Gastroesophageal sphincter (tissue), 4 donors: ENCODE measurements at regions not wholly inside any gene's neighbourhood (a gene's known extent, or its start where the extent isn't known, plus 50 kb on each side); places are given as distances from the start of the nearest gene placed in this dataset.

ENCODE experiments used
- ATAC-seq: fragments of 150-250 bp; one replicate; pipeline ENCODE4 v1.9.1; 2016; ENCODE audit warnings: mild to moderate bottlenecking, moderate library complexity
- H3K27ac ChIP-seq, 4 donors: fragments of 200-600 bp; sonication (generic) in 3 of 4; 1 replicate in 3 of 4; 2 replicates in 1 of 4; pipeline ENCODE4 v1.5.1; 2016 to 2019
- H3K27me3 ChIP-seq: fragments of 200-600 bp; sonication (generic); one replicate; pipeline ENCODE4 v1.5.1; 2019
- H3K36me3 ChIP-seq, 2 donors: fragments of 200-600 bp; sonication (generic); one replicate each; pipeline ENCODE4 v1.5.1; 2019; ENCODE audit warnings: control low read depth in 1 of 2
- H3K4me1 ChIP-seq, 3 donors: fragments of 200-600 bp; sonication (generic); 1 replicate in 2 of 3; 2 replicates in 1 of 3; pipeline ENCODE4 v1.5.1; 2016 to 2019; ENCODE audit warnings: control low read depth in 2 of 3
- H3K4me3 ChIP-seq, 2 donors: fragments of 200-600 bp; sonication (generic); one replicate each; pipeline ENCODE4 v1.5.1; 2019; ENCODE audit warnings: mild to moderate bottlenecking in 1 of 2, moderate library complexity in 1 of 2
- H3K9me3 ChIP-seq, 3 donors: fragments of 200-600 bp; sonication (generic); one replicate each; pipeline ENCODE4 v1.5.1; 2017 to 2019; ENCODE audit warnings: control low read depth in 2 of 3
- EP300 ChIP-seq: sonication (generic); formaldehyde crosslinking; IDR thresholded peaks from one replicate; pipeline ENCODE4 v1.6.1; 2017; ENCODE audit warnings: antibody characterized with exemption, mild to moderate bottlenecking
- POLR2A ChIP-seq, 2 donors: fragments of 450-650 bp; IDR thresholded peaks; one replicate each; pipeline ENCODE4 v1.6.1; 2017; ENCODE audit warnings: antibody characterized with exemption in 2 of 2, mild to moderate bottlenecking in 2 of 2, moderate library complexity in 1 of 2
- POLR2AphosphoS5 ChIP-seq: sonication (generic); formaldehyde crosslinking; IDR thresholded peaks from one replicate; pipeline ENCODE4 v1.6.1; 2017; ENCODE audit warnings: antibody characterized with exemption
- WGBS, 2 donors: methylation state at CpG; one replicate each; pipeline ENCODE4 v1.1.5; 2018; ENCODE audit warnings: low coverage in 1 of 2; 5-methylcytosine and 5-hydroxymethylcytosine counted together
- TF ChIP-seq, protein P1 (sequence below), 4 experiments: fragments of 200-600 bp in 2 of 4; fragments of 450-650 bp in 2 of 4; sonication (generic) in 1 of 4; IDR thresholded peaks; one replicate each; pipeline ENCODE4 v1.5.1; 2017 to 2019; ENCODE audit warnings: antibody characterized with exemption in 4 of 4, mild to moderate bottlenecking in 2 of 4, moderate library complexity in 2 of 4

- 68 to 78% methylated on average over 2 of the region's 2 CpGs for WGBS, 2 donors
- no peaks in the 10 kb centered on the region for H3K36me3 ChIP-seq
These were observed 359.3 kb downstream of the TMEM161B start for GRCh38 chr5:87909382-87909781.

DNA sequence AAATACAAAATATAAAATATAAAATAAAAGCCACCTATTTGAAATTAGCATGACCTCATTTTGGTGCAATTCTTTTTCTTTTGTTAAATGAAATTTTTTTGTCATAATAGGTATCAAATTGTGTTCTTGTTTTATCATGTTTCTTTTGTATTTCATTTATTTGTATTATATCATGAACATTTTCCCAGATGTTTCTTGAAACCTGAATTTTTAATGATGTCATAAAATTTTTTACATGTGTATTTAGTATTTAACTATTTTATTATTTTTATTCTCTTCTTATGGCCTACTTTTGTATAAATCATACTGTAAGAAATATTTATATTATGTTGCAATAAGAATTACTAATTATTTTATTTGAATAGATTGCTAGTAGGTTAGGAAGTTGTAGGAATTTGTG, 361.7 kb downstream of the TMEM161B start:
- TF ChIP-seq, protein P1, sequence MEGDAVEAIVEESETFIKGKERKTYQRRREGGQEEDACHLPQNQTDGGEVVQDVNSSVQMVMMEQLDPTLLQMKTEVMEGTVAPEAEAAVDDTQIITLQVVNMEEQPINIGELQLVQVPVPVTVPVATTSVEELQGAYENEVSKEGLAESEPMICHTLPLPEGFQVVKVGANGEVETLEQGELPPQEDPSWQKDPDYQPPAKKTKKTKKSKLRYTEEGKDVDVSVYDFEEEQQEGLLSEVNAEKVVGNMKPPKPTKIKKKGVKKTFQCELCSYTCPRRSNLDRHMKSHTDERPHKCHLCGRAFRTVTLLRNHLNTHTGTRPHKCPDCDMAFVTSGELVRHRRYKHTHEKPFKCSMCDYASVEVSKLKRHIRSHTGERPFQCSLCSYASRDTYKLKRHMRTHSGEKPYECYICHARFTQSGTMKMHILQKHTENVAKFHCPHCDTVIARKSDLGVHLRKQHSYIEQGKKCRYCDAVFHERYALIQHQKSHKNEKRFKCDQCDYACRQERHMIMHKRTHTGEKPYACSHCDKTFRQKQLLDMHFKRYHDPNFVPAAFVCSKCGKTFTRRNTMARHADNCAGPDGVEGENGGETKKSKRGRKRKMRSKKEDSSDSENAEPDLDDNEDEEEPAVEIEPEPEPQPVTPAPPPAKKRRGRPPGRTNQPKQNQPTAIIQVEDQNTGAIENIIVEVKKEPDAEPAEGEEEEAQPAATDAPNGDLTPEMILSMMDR (IDR thresholded peaks at IDR 0.05), result no peak
- TF ChIP-seq POLR2A (IDR thresholded peaks at IDR 0.05) (no peak), EP300 (no peak), POLR2AphosphoS5 (no peak)

More at GRCh38 chr5:87909382-87909781, 359.3 kb downstream of the TMEM161B start:
- Histone ChIP-seq H3K27me3 (no peaks in the 10 kb centered on the region), H3K4me3 (no peak overlapping the region), H3K9me3 (no peaks in the 10 kb centered on the region), H3K4me1 (no peaks in the 10 kb centered on the region), H3K27ac (no peak overlapping the region)
- ATAC-seq, result no peak
- TF ChIP-seq POLR2AphosphoS5 (no peak), EP300 (no peak), POLR2A (IDR thresholded peaks at IDR 0.05) (no peak)
- TF ChIP-seq, protein P1 (IDR thresholded peaks at IDR 0.05), result no peak

DNA sequence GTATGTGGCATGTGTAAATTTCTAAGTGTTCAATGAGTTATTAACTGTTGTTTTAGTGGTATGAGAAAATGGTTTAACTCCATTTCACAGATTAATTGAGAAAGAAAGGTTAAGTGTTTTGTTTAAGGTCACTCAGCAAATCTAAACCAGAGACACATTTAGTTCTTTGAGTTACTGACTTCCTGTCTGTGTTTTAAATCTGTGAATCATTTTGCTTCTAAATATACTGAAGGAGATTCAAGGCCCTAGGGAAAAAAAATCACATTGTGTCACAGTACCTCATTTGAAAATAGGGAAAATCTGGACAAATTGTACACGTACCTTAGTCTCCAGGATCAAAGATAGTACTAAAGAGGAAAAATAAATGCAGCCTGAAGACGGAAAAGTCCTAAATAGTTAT, 368.2 kb downstream of the TMEM161B start:
- TF ChIP-seq POLR2A (IDR thresholded peaks at IDR 0.05) (no peak), EP300 (no peak), POLR2AphosphoS5 (no peak)
- H3K4me3 ChIP-seq, result no peak overlapping the region
- 38% methylated on average over 2 of the region's 2 CpGs; no CpG with 5 or more reads in 1 of the 2 donors for WGBS, 2 donors
- peak overlapping the region in 1 of 4 donors; percentile 25 for H3K27ac ChIP-seq
- H3K4me1 ChIP-seq, result peaks cover 0 to 9% (median 0%) of the 10 kb centered on the region in 3 donors
- no peaks in the 10 kb centered on the region for H3K27me3 ChIP-seq
- no peaks in the 10 kb centered on the region for H3K9me3 ChIP-seq
- H3K36me3 ChIP-seq, result no peaks in the 10 kb centered on the region
- ATAC-seq, result no peak

More for the DNA sequence above, 361.7 kb downstream of the TMEM161B start:
- Histone ChIP-seq H3K27me3 (no peaks in the 10 kb centered on the region), H3K4me1 (no peaks in the 10 kb centered on the region), H3K9me3 (no peaks in the 10 kb centered on the region), H3K36me3 (no peaks in the 10 kb centered on the region), H3K27ac (no peak overlapping the region), H3K4me3 (no peak overlapping the region)
- ATAC-seq, result no peak

- peaks cover 0 to 9% (median 0%) of the 10 kb centered on the region in 3 donors for H3K4me1 ChIP-seq
- H3K36me3 ChIP-seq, result no peaks in the 10 kb centered on the region
- peak overlapping the region in 2 of 4 donors; percentile 25 to 35 for H3K27ac ChIP-seq
- 7 to 28% methylated on average over 2 to 3 of the region's 3 CpGs for WGBS, 2 donors
- no peaks in the 10 kb centered on the region for H3K27me3 ChIP-seq
- H3K4me3 ChIP-seq, result no peak overlapping the region
- peak; percentile 82 for ATAC-seq
- peak; percentile 22 for TF ChIP-seq POLR2AphosphoS5
- TF ChIP-seq EP300, result no peak
- TF ChIP-seq POLR2A (IDR thresholded peaks at IDR 0.05), result no peak
- TF ChIP-seq, protein P1 (IDR thresholded peaks at IDR 0.05), result no peak
- H3K9me3 ChIP-seq, result no peaks in the 10 kb centered on the region
These were observed 368.9 kb downstream of the TMEM161B start for GRCh38 chr5:87899721-87900131.

DNA sequence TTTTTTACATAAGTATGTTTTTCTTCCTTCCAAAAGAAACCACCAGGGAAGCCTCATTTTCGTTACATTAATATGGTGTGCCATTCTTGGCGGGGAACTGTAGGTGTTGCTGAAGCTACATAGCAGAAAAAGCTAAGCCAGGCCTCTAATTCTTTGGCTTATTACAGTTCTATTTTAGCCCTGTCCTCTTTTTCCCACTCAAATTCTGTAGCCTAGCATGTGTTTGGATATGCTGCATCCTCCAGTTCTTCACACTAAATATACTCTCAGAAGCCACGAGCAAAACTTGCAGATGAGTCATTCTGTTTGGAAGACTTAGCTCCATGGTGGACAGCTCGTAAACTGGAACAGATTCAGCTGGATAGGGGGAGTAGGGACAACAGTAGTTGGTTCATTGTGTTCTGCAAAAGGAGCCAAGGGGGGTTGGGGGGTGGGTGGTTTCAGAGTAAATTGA, 369.4 kb downstream of the TMEM161B start:
- peak overlapping the region in 2 of 4 donors; percentile 25 to 35 for H3K27ac ChIP-seq
- 32 to 63% methylated on average over 3 to 4 of the region's 4 CpGs for WGBS, 2 donors
- no peaks in the 10 kb centered on the region for H3K36me3 ChIP-seq
- no peak for TF ChIP-seq POLR2A (IDR thresholded peaks at IDR 0.05)
- TF ChIP-seq, protein P1 (IDR thresholded peaks at IDR 0.05), result peak in 2 of 4 experiments; percentile 7 to 20
- H3K9me3 ChIP-seq, result no peaks in the 10 kb centered on the region
- H3K4me3 ChIP-seq, result no peak overlapping the region
- H3K27me3 ChIP-seq, result no peaks in the 10 kb centered on the region
- H3K4me1 ChIP-seq, result peaks cover 0 to 9% (median 0%) of the 10 kb centered on the region in 3 donors
- peak; percentile 80 for ATAC-seq
